ENCODE measurements at regions not wholly inside any gene's neighbourhood (a gene's known extent, or its start where the extent isn't known, plus 50 kb on each side); places are given as distances from the start of the nearest gene placed in this dataset.

DNA sequence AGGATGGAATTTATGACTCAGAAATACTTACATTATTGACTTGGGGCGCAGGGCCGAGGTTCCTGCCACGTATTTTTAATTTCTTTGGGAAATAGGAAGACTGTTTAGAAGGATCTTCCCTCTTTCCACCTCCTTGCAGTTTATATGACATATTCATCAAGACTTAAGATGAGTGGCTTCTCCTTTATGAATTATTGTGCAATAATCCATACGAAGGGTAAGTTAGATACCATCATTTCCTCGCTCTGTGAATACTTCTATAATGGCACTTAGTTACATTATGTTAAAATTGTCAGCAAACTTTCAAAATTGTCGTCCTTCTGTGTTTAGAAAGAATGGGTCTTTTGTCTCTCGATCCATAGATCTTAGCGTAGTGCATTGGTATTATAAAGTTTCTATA, 328.8 kb upstream of the UBE2E3 start:
- H3K4me3 ChIP-seq, result no peak overlapping the region
- intact Hi-C loops (cut with DNase I; ENCODE audit: low total_unique reads), result no loop called here
- H3K4me1 ChIP-seq, result no peaks in the 10 kb centered on the region
- peaks cover 0 to 4% of the 10 kb centered on the region in 2 donors for H3K27me3 ChIP-seq
- no peaks in the 10 kb centered on the region for H3K36me3 ChIP-seq
- no peak overlapping the region for H3K27ac ChIP-seq
- DNase-seq, result no peak
- TF ChIP-seq CTCF (IDR thresholded peaks at IDR 0.05), result no peak
- TF ChIP-seq POLR2A (IDR thresholded peaks at IDR 0.05), result no peak
- H3K9me3 ChIP-seq, result no peaks in the 10 kb centered on the region

- no peaks in the 10 kb centered on the region for H3K4me1 ChIP-seq
- intact Hi-C loops (cut with DNase I; ENCODE audit: low total_unique reads), result no loop called here
- TF ChIP-seq POLR2A (IDR thresholded peaks at IDR 0.05) (no peak), CTCF (IDR thresholded peaks at IDR 0.05) (no peak)
- no peak overlapping the region for H3K4me3 ChIP-seq
- no peaks in the 10 kb centered on the region for H3K36me3 ChIP-seq
- H3K9me3 ChIP-seq, result no peaks in the 10 kb centered on the region
- peak overlapping the region in 1 of 2 donors; percentile 21 for H3K27ac ChIP-seq
- no peak for DNase-seq
- no peaks in the 10 kb centered on the region for H3K27me3 ChIP-seq
Observed at GRCh38 chr2:180647621-180648020, 332.8 kb upstream of the UBE2E3 start.

DNA sequence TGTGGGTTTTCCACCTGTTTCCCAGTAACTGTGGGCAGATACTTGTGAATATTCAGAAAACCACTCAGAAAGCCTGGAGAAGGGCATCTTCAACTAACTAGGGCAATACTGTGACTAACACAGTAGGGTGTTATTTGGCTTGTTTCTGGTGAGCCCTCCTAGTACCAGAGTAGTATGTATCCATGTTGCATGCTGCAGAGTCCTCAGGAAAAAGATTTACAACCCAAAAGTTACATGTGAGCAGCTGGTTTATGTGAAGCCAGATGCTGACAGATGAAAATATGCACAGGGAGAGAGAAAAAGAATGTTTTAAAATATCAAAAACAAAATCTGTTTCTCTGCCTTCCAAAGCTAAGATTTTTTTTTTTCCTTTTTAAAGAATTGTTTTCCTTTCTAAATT, 333.2 kb upstream of the UBE2E3 start:
- peak overlapping the region in 1 of 2 donors; percentile 21 for H3K27ac ChIP-seq
- DNase-seq, result no peak
- H3K27me3 ChIP-seq, result no peaks in the 10 kb centered on the region

GRCh38 chr2:180646756-180647155, 333.6 kb upstream of the UBE2E3 start:
- no peak overlapping the region for H3K27ac ChIP-seq
- intact Hi-C loops (cut with DNase I; ENCODE audit: low total_unique reads), result no loop called here
- no peaks in the 10 kb centered on the region for H3K27me3 ChIP-seq
- no peak for TF ChIP-seq CTCF (IDR thresholded peaks at IDR 0.05)
- TF ChIP-seq POLR2A (IDR thresholded peaks at IDR 0.05), result no peak
- H3K9me3 ChIP-seq, result no peaks in the 10 kb centered on the region
- H3K4me3 ChIP-seq, result no peak overlapping the region
- H3K36me3 ChIP-seq, result no peaks in the 10 kb centered on the region
- DNase-seq, result no peak
- no peaks in the 10 kb centered on the region for H3K4me1 ChIP-seq

More for the DNA sequence above, 333.2 kb upstream of the UBE2E3 start:
- Histone ChIP-seq H3K4me3 (no peak overlapping the region), H3K4me1 (no peaks in the 10 kb centered on the region), H3K36me3 (no peaks in the 10 kb centered on the region), H3K9me3 (no peaks in the 10 kb centered on the region)
- TF ChIP-seq CTCF (IDR thresholded peaks at IDR 0.05) (no peak), POLR2A (IDR thresholded peaks at IDR 0.05) (no peak)
- intact Hi-C loops (cut with DNase I; ENCODE audit: low total_unique reads), result no loop called here

GRCh38 chr2:180644709-180645108, 335.7 kb upstream of the UBE2E3 start:
- H3K36me3 ChIP-seq, result no peaks in the 10 kb centered on the region
- H3K4me1 ChIP-seq, result no peaks in the 10 kb centered on the region
- no peak overlapping the region for H3K27ac ChIP-seq
- no peak for DNase-seq
- no peak overlapping the region for H3K4me3 ChIP-seq
- TF ChIP-seq POLR2A (IDR thresholded peaks at IDR 0.05) (no peak), CTCF (IDR thresholded peaks at IDR 0.05) (no peak)
- no peaks in the 10 kb centered on the region for H3K9me3 ChIP-seq
- no peaks in the 10 kb centered on the region for H3K27me3 ChIP-seq
- intact Hi-C loops (cut with DNase I; ENCODE audit: low total_unique reads), result no loop called here
